Liver (tissue), 7 donors: ENCODE measurements at regions not wholly inside any gene's neighbourhood (a gene's known extent, or its start where the extent isn't known, plus 50 kb on each side); places are given as distances from the start of the nearest gene placed in this dataset.

Experiments used
- DNase-seq: peaks from one replicate; pipeline ENCODE4 v3.0.0-alpha.2; 2017; ENCODE audit warnings: low spot score
- H3K27ac ChIP-seq, 2 donors: one replicate each; pipeline ENCODE4 v1.7.0; 2013; ENCODE audit warnings: inconsistent platforms in 2 of 2, low read length in 2 of 2, control low read depth in 1 of 2, low read depth in 1 of 2, mild to moderate bottlenecking in 1 of 2
- H3K27me3 ChIP-seq, 4 donors: one replicate each; pipeline versions ENCODE4 v1.6.1 to v1.7.0; 2013; ENCODE audit warnings: low read length in 3 of 4, inconsistent platforms in 1 of 4, mild to moderate bottlenecking in 1 of 4, moderate library complexity in 1 of 4; ENCODE audit not compliant: control insufficient read depth in 4 of 4, insufficient read depth in 4 of 4
- H3K36me3 ChIP-seq, 4 donors: one replicate each; pipeline versions ENCODE4 v1.6.1 to v1.7.0; 2013; ENCODE audit warnings: low read length in 3 of 4, mild to moderate bottlenecking in 3 of 4, low read depth in 1 of 4, moderate library complexity in 1 of 4; ENCODE audit not compliant: control insufficient read depth in 4 of 4, insufficient read depth in 3 of 4
- H3K4me1 ChIP-seq, 4 donors: one replicate each; pipeline versions ENCODE4 v1.6.1 to v1.7.0; 2013; ENCODE audit warnings: low read length in 3 of 4, mild to moderate bottlenecking in 3 of 4, moderate library complexity in 1 of 4; ENCODE audit not compliant: control insufficient read depth in 4 of 4, insufficient read depth in 4 of 4
- H3K4me3 ChIP-seq, 3 donors: one replicate each; pipeline versions ENCODE4 v1.6.1 to v1.7.0; 2013; ENCODE audit warnings: low read length in 3 of 3, control low read depth in 1 of 3, low read depth in 1 of 3, mild to moderate bottlenecking in 1 of 3
- H3K9ac ChIP-seq, 2 donors: one replicate each; pipeline ENCODE4 v1.7.0; 2013; ENCODE audit warnings: low read length in 2 of 2, mild to moderate bottlenecking in 2 of 2, moderate library complexity in 2 of 2, control low read depth in 1 of 2, low read depth in 1 of 2
- H3K9me3 ChIP-seq, 4 donors: one replicate each; pipeline versions ENCODE4 v1.6.1 to v1.7.0; 2013; ENCODE audit warnings: low read length in 3 of 4; ENCODE audit not compliant: control insufficient read depth in 4 of 4
- EGR1 ChIP-seq, 2 donors: IDR thresholded peaks; 2 replicates each; pipeline ENCODE4 v1.6.1; 2016 to 2018; ENCODE audit warnings: antibody characterized with exemption in 2 of 2, low read depth in 2 of 2
- FOXA1 ChIP-seq: IDR thresholded peaks from 2 replicates; pipeline ENCODE4 v1.6.1; 2016; ENCODE audit warnings: antibody characterized with exemption
- FOXA2 ChIP-seq: IDR thresholded peaks from 2 replicates; pipeline ENCODE4 v1.6.1; 2016; ENCODE audit warnings: antibody characterized with exemption
- GABPA ChIP-seq, 2 donors: IDR thresholded peaks in 1 of 2; conservative IDR thresholded peaks in 1 of 2; 2 replicates each; pipeline ENCODE4 v1.6.1; 2016; ENCODE audit warnings: antibody characterized with exemption in 2 of 2, mild to moderate bottlenecking in 1 of 2, moderate library complexity in 1 of 2
- HNF4A ChIP-seq, 2 donors: conservative IDR thresholded peaks; 2 replicates each; pipeline ENCODE4 v1.6.1; 2016; ENCODE audit warnings: antibody characterized with exemption in 2 of 2, mild to moderate bottlenecking in 2 of 2
- HNF4G ChIP-seq: IDR thresholded peaks from 2 replicates; pipeline ENCODE4 v1.6.1; 2016; ENCODE audit warnings: antibody characterized with exemption
- JUND ChIP-seq, 2 donors: IDR thresholded peaks; 2 replicates each; pipeline ENCODE4 v1.6.1; 2016; ENCODE audit warnings: antibody characterized with exemption in 2 of 2
- NR2F2 ChIP-seq: IDR thresholded peaks from 2 replicates; pipeline ENCODE4 v1.6.1; 2016; ENCODE audit warnings: antibody characterized with exemption
- RAD21 ChIP-seq, 2 donors: IDR thresholded peaks; 2 replicates each; pipeline ENCODE4 v1.6.1; 2016; ENCODE audit warnings: antibody characterized with exemption in 2 of 2, mild to moderate bottlenecking in 2 of 2
- RXRA ChIP-seq, 2 donors: IDR thresholded peaks; 2 replicates each; pipeline ENCODE4 v1.6.1; 2017 to 2018; ENCODE audit warnings: antibody characterized with exemption in 2 of 2, mild to moderate bottlenecking in 1 of 2
- SP1 ChIP-seq: IDR thresholded peaks from 2 replicates; pipeline ENCODE4 v1.6.1; 2018; ENCODE audit warnings: antibody characterized with exemption, mild to moderate bottlenecking
- TAF1 ChIP-seq: conservative IDR thresholded peaks from 2 replicates; pipeline ENCODE4 v1.6.1; 2016; ENCODE audit warnings: antibody characterized with exemption, mild to moderate bottlenecking
- YY1 ChIP-seq: IDR thresholded peaks from 2 replicates; pipeline ENCODE4 v1.6.1; 2016; ENCODE audit warnings: antibody characterized with exemption, mild to moderate bottlenecking
- WGBS: extraction: QIAGEN DNeasy Blood & Tissue Kit; methylation state at CpG from one replicate; pipeline ENCODE4 v1.1.7; 2013; 5-methylcytosine and 5-hydroxymethylcytosine counted together
- TF ChIP-seq, protein P1 (sequence below): IDR thresholded peaks from 2 replicates; pipeline ENCODE4 v1.6.1; 2016; ENCODE audit warnings: antibody characterized with exemption, mild to moderate bottlenecking
- TF ChIP-seq, protein P2 (sequence below): IDR thresholded peaks from 2 replicates; pipeline ENCODE4 v1.6.1; 2016; ENCODE audit warnings: antibody characterized with exemption
- TF ChIP-seq, protein P3 (sequence below): IDR thresholded peaks from 2 replicates; pipeline ENCODE4 v1.6.1; 2016; ENCODE audit warnings: antibody characterized with exemption
- donor health status: healthy.
- donor health status: healthy.
- donor health status: healthy.
- donor health status: healthy.

DNA sequence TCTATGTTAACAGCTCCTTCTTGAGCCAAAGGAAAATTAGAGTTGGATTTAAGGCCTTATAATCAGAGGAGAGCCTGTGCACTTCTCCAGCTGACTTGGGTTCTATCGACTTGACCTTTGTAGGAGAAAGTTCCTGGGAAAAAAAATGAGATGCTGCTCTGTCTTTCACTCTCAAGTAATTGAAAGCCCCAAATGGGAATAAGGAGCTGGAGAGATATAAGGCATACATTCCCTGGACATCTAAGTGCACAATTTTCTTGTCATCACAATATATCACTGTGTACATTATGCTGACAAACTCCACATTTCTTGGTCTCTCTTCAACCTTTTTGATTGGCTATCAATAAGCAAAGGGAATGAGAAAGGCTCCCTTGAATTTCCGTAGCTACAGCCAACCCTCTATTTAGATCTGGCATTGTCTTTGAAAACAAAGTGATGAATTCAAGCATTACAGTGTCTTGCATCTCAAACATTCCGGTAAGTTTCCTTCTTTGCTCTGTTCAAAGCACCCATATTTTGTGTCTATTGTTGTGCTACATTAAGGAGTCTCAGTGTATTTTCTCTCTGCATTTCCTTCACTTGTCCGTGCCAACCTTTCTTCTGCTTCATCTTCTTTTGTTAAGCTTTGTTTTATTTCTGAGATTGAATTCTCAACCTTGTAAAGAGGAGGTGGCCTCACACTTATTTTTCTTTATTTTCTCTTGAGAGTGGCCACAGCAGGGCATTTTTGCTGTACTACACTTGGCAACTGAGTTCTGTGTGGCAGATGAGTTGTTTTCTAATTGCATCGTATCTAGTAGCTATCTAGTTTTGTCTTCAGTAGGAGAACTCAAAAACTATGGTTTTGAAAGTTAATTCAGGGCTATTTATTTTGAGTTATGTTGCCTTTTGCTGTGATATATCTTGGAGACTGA is 450.3 kb upstream of the MAN1A1 start:
- Histone ChIP-seq H3K9me3 (no peaks in the 10 kb centered on the region), H3K27ac (no peak overlapping the region), H3K36me3 (no peaks in the 10 kb centered on the region), H3K4me1 (no peaks in the 10 kb centered on the region), H3K27me3 (no peaks in the 10 kb centered on the region), H3K9ac (no peak overlapping the region), H3K4me3 (no peak overlapping the region)
- no peak for DNase-seq
- 68% methylated on average over 5 of the region's 5 CpGs for WGBS
- no peak for TF ChIP-seq JUND (IDR thresholded peaks at IDR 0.05)

DNA sequence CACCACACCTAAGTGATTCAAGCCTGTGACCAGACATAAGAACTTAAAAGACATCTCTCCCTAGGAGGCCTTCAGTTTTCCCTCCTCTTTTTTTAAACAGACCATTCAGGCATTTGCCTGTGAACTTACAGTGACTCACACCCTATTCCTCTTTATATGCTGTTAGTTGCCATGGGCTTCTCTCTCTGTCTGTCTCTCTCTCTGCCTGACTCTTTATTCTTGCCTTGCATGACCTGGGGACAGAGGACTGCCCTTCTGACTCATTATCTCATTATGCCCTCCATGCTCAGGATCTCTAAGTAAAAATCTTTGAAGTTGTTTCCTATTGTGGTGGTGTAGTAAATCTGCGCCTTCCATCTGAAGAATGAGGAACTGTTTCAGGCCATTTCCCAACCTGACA is 442.2 kb upstream of the MAN1A1 start:
- TF ChIP-seq YY1: no peak
- TF ChIP-seq SP1: no peak
- TF ChIP-seq, protein P1, sequence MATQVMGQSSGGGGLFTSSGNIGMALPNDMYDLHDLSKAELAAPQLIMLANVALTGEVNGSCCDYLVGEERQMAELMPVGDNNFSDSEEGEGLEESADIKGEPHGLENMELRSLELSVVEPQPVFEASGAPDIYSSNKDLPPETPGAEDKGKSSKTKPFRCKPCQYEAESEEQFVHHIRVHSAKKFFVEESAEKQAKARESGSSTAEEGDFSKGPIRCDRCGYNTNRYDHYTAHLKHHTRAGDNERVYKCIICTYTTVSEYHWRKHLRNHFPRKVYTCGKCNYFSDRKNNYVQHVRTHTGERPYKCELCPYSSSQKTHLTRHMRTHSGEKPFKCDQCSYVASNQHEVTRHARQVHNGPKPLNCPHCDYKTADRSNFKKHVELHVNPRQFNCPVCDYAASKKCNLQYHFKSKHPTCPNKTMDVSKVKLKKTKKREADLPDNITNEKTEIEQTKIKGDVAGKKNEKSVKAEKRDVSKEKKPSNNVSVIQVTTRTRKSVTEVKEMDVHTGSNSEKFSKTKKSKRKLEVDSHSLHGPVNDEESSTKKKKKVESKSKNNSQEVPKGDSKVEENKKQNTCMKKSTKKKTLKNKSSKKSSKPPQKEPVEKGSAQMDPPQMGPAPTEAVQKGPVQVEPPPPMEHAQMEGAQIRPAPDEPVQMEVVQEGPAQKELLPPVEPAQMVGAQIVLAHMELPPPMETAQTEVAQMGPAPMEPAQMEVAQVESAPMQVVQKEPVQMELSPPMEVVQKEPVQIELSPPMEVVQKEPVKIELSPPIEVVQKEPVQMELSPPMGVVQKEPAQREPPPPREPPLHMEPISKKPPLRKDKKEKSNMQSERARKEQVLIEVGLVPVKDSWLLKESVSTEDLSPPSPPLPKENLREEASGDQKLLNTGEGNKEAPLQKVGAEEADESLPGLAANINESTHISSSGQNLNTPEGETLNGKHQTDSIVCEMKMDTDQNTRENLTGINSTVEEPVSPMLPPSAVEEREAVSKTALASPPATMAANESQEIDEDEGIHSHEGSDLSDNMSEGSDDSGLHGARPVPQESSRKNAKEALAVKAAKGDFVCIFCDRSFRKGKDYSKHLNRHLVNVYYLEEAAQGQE: no peak
- no peak for TF ChIP-seq FOXA1
- TF ChIP-seq, protein P2, sequence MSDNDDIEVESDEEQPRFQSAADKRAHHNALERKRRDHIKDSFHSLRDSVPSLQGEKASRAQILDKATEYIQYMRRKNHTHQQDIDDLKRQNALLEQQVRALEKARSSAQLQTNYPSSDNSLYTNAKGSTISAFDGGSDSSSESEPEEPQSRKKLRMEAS: no peak
- TF ChIP-seq EGR1 (IDR thresholded peaks at IDR 0.05; ENCODE audit: low read depth in 2 of 2): no peak
- no peak for TF ChIP-seq HNF4G
- no peak for TF ChIP-seq RXRA (IDR thresholded peaks at IDR 0.05)
- no peak for TF ChIP-seq FOXA2
- TF ChIP-seq RAD21 (IDR thresholded peaks at IDR 0.05): no peak
- TF ChIP-seq JUND (IDR thresholded peaks at IDR 0.05): no peak
- TF ChIP-seq, protein P3, sequence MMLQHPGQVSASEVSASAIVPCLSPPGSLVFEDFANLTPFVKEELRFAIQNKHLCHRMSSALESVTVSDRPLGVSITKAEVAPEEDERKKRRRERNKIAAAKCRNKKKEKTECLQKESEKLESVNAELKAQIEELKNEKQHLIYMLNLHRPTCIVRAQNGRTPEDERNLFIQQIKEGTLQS: no peak
- TF ChIP-seq HNF4A (conservative IDR thresholded peaks at IDR 0.05): no peak
- no peak for TF ChIP-seq NR2F2
- no peak for TF ChIP-seq GABPA (IDR thresholded peaks at IDR 0.05 in 1 of 2, conservative IDR thresholded peaks at IDR 0.05 in 1 of 2)
- TF ChIP-seq TAF1: no peak
- Histone ChIP-seq H3K9ac (no peak overlapping the region), H3K4me1 (no peaks in the 10 kb centered on the region), H3K4me3 (no peak overlapping the region), H3K9me3 (peaks cover 0 to 2% (median 0%) of the 10 kb centered on the region in 4 donors), H3K27me3 (no peaks in the 10 kb centered on the region), H3K36me3 (no peaks in the 10 kb centered on the region), H3K27ac (no peak overlapping the region)
- 89% methylated on average over 1 of the region's 1 CpG for WGBS
- no peak for DNase-seq
